NB4 (cell line): ENCODE measurements at regions not wholly inside any gene's neighbourhood (a gene's known extent, or its start where the extent isn't known, plus 50 kb on each side); places are given as distances from the start of the nearest gene placed in this dataset.
"Not testable (repeated sequence)": the region's sequence is repeated elsewhere in the genome, so short reads cannot be mapped to it uniquely, and the experiment has no call there.

ENCODE experiments used
- MAX ChIP-seq: IDR thresholded peaks from 2 replicates; pipeline ENCODE4 v1.6.1; 2011; ENCODE audit warnings: low read depth, low read length
- MYC ChIP-seq: IDR thresholded peaks from 2 replicates; pipeline ENCODE4 v1.6.1; 2011; ENCODE audit warnings: low read depth, low read length
- POLR2A ChIP-seq: IDR thresholded peaks from 2 replicates; pipeline ENCODE4 v1.6.1; 2011; ENCODE audit warnings: mild to moderate bottlenecking; ENCODE audit not compliant: insufficient read length; ENCODE audit errors: extremely low read depth
- TF ChIP-seq, protein P1 (sequence below): IDR thresholded peaks from one replicate; pipeline ENCODE4 v1.5.1; 2012; ENCODE audit warnings: low read depth, low read length

- TF ChIP-seq, protein P1, sequence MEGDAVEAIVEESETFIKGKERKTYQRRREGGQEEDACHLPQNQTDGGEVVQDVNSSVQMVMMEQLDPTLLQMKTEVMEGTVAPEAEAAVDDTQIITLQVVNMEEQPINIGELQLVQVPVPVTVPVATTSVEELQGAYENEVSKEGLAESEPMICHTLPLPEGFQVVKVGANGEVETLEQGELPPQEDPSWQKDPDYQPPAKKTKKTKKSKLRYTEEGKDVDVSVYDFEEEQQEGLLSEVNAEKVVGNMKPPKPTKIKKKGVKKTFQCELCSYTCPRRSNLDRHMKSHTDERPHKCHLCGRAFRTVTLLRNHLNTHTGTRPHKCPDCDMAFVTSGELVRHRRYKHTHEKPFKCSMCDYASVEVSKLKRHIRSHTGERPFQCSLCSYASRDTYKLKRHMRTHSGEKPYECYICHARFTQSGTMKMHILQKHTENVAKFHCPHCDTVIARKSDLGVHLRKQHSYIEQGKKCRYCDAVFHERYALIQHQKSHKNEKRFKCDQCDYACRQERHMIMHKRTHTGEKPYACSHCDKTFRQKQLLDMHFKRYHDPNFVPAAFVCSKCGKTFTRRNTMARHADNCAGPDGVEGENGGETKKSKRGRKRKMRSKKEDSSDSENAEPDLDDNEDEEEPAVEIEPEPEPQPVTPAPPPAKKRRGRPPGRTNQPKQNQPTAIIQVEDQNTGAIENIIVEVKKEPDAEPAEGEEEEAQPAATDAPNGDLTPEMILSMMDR: not testable (repeated sequence)
- TF ChIP-seq POLR2A, MAX, MYC: not testable (repeated sequence)
Observed at GRCh38 chr3:6498944-6499343, 362.0 kb upstream of the GRM7 start.
